ENCODE measurements at regions not wholly inside any gene's neighbourhood (a gene's known extent, or its start where the extent isn't known, plus 50 kb on each side); places are given as distances from the start of the nearest gene placed in this dataset.

GRCh38 chr2:145126146-145126545, 606.2 kb upstream of the ZEB2 start:
- no peak for DNase-seq (ENCODE audit: low read depth)

GRCh38 chr2:145124085-145124484, 604.2 kb upstream of the ZEB2 start:
- DNase-seq (ENCODE audit: low read depth): no peak

DNA sequence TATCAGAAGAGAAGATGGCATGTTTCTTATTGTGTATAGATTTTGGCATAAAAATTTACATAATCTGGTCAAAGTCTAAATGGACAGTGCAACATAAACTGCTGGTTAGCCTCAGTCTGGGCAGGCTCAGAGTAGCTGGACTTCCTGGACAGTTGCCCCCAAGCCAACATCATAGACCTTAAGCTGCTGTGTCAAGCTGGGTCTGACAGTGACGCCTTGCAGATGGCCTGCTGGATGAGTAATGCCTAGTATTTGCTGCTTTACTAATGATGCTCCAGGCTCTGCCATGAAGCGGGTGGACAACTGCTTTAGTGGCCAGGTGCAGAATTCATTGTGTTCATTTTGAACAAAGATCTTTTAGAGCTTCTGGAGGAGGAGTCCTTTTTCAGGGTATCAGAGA, 603.7 kb upstream of the ZEB2 start:
- DNase-seq (ENCODE audit: low read depth): no peak

GRCh38 chr2:145119225-145119624, 599.3 kb upstream of the ZEB2 start:
- no peak for DNase-seq (ENCODE audit: low read depth)

DNA sequence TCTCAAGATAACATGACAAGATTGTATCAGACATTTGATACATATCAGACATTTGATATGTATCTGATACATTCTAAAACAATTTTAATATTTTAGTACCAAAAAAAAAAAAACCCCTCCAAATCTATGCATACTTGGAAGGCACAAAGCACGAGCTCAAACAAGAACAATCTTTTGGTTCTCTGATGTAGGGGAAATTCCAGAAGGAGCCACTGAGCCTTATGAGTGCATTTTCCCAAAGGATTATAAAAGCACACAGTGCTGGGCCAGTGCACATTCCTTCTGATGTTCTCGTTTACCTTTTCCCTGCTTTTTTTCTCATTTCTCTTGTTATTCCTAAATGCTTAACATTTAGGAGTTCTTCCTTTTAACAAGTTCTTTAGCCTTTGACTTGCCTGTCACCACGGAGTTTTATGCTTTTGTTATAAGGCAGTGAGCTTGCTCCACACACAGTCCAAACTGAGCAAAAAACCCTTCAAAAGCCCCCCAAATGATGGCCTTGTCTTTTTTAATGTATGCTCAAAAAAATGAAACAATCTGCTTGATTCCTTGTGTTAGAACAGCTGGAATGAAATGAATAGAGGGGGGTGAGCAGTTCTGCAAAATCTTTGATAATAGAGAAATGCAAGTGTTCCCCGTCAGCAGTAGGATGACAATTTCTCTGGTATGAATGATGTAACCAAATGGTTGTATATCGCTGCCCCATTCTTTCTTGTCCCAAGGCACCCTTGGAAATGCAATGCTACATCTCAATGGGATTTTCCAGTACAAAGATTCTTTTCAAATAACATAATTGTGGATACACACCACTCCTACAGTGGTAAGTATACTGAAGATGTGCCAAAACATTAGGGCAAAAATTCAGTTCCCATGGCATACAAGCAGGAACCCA, 597.2 kb upstream of the ZEB2 start:
- DNase-seq (ENCODE audit: low read depth): no peak

DNA sequence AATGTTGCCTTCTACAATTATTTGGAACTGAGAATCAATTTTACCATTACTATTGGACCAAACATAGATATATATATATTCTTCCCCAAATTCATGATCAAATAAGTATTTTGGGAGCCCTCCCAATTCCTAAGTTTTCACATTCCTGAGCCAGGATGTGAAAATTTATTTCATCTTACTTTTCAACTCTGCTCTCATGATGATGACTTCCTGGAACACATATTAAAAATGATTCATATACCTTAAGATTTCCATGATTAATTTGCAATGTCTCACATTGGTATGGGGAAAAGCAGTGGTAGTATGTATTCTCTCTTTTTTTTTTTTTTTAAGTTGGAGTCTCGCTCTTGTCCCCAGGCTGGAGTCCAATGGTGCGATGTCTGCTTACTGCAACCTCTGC, 596.1 kb upstream of the ZEB2 start:
- no peak for DNase-seq (ENCODE audit: low read depth)

GRCh38 chr2:145114726-145115125, 594.8 kb upstream of the ZEB2 start:
- no peak for DNase-seq (ENCODE audit: low read depth)

DNA sequence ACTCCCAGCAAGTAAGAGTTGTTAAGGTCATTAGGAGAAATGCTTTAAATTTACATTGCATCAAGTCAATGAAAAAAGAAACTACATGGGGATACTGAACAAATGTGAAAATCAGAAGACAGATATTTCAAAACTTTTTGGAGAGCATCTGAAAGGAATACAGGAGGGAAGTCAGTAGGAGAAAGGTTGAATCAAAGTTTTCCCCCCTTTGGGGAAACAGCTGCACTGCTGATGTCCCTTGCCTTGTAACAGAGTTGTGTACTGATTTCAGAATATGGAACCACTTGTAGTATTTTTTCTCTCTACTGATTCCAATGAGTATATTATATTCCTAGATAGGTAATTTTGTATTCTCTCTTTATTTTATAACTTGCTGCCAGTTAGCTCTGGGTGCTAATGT, 592.5 kb upstream of the ZEB2 start:
- no peak for DNase-seq (ENCODE audit: low read depth)

GRCh38 chr2:145110668-145111356, 590.9 kb upstream of the ZEB2 start:
- DNase-seq (ENCODE audit: low read depth): no peak

GRCh38 chr2:145108959-145109710, 589.2 kb upstream of the ZEB2 start:
- DNase-seq (ENCODE audit: low read depth): no peak

GRCh38 chr2:145108361-145108778, 588.5 kb upstream of the ZEB2 start:
- DNase-seq (ENCODE audit: low read depth): no peak

DNA sequence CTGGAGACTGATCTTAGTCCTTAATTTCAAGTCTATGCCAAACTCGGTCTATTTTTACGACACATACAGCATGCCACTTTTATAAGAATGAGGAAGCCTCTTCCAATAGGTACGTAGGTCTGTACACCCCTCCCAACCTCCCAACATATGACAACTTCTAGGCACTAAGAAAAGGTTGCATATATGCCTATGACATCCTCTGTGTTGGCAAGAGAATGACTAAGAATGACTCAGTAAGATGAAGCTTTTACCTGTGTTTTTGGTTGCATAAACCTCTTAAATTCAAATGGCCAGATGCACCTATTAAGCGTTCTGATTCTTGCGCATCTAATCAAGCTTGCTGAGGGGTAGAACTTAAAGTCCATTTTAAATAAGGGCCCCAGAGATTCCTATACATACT, 586.4 kb upstream of the ZEB2 start:
- no peak for DNase-seq (ENCODE audit: low read depth)

GRCh38 chr2:145102706-145103105, 582.8 kb upstream of the ZEB2 start:
- DNase-seq (ENCODE audit: low read depth): no peak

- no peak for DNase-seq (ENCODE audit: low read depth)
Measured at GRCh38 chr2:145100301-145100700, 580.4 kb upstream of the ZEB2 start.

DNA sequence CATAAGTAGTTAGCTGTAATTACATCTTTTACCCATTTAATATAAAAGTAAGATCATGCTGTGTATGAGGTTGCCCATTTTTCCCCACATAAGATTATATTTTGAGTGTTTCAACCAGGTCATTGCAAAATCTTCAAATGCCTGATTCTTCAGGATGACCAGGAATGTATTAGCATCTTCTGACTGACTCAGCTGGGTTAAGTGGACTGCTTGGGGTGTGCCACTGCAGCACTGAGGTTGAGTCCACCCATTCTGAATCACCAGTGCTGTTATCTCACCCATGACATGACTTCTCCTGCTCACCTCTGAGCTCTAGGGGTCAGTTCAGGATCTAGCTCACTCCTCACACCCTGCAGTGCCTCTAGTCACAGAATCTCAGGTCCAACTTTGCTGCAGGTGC, 576.7 kb upstream of the ZEB2 start:
- DNase-seq (ENCODE audit: low read depth): no peak

DNA sequence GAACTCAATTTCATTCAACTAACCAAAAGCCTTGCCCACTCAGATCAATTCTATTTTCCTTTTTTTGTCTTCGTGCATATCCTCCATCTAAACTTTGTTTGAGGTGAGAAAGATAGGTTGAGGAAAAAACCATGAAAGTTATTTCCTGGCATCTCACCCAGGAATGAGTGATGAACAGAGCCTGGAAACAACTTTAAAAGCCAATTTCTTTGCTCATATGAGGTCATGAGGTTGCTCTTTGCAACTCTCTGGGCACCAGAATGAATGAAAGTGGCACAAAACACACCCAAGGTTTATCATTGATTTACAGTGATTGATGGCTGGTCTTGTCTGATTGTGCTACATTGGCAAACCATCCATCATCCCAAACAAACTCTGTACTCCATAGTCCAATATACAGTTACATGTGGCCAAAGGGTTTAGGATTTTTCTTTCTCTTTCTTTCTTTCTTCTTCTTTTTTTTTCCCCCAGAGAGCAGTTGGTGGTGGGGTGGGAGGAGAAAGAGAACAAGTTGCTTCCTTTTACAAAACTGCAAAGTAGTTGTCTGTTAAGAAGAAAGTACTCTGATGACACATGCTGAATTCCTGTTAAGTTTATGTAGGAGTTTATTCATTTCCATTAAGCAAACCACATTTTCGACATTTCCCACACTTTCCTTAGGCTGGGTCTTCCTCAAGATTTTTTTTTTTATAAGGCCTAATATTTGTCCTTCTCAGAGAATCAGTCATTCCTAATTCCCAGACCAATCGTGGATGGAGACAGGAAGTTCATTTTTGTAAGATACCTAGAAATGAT, 575.9 kb upstream of the ZEB2 start:
- DNase-seq (ENCODE audit: low read depth): no peak

- DNase-seq (ENCODE audit: low read depth): no peak
Measured at GRCh38 chr2:145094370-145094769, 574.5 kb upstream of the ZEB2 start.

DNA sequence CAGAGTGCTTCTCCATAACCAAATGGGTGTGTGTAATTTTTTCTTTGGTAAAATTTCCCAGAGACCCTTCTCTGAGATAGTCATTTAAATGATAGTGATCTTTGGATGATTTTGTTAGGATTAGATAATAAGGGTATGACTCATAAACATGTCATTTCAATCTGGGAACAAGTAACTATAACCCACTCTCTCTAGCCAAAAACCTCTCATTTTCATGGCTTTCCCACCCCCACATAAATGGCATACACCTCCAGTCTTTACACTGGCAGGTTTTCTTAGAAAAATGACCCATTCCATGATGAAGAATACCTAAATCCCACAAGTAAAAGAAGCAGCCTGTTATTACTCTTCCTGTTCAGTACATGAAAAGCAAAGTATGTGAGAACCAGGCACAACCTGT, 572.0 kb upstream of the ZEB2 start:
- no peak for DNase-seq (ENCODE audit: low read depth)

DNA sequence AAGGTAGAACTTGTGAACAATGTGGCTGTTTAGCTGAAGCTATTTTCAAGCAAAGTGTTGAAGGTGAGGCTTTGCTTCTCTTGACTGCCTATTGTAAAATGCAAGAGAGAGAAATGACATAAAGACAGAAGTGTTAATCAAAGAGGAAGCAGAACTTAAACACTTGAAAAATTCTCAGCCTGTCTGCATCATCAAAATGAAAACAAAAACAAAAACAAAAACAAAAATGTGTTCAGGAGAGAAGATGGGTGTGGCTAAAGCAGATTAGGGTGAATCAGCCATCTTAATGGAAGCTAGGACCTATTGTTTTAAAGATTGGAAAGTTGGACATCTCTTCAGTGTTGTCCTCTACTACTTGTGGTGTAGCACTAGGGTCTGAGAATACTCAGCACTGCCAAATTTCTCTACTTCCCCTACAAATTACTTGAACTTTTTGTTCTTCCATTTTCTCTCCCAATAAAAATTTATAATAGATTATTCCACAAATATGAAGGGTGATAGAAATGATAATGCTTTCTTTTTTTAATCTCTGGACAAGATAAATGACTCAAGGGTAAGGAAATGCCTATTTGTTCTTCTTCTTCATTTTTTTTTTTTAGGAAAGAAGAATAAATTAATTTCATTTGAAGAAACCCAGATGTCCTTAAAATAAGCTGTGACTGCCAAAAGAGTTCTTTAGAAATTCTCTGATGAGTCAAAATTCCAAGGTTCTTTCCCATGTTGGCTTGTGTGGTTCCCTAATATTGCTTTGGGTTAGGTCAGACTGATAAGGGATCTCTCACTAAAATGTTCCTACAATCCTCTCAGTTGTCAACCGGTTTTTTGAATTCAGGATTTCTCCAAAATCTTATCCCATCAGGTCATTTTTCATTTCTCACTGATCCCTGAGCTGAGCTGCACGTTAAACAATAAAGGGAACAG, 571.2 kb upstream of the ZEB2 start:
- DNase-seq (ENCODE audit: low read depth): no peak

GRCh38 chr2:145088756-145089155, 568.8 kb upstream of the ZEB2 start:
- no peak for DNase-seq (ENCODE audit: low read depth)

GRCh38 chr2:145086910-145087309, 567.0 kb upstream of the ZEB2 start:
- DNase-seq (ENCODE audit: low read depth): no peak
